ENCODE measurements at regions not wholly inside any gene's neighbourhood (a gene's known extent, or its start where the extent isn't known, plus 50 kb on each side); places are given as distances from the start of the nearest gene placed in this dataset.

- no peak overlapping the region for H3K4me3 ChIP-seq (ENCODE audit: insufficient read depth, low read depth, low read length, poor library complexity, severe bottlenecking)
- H3K36me3 ChIP-seq (ENCODE audit: control insufficient read depth, insufficient read depth, low read length): no peaks in the 10 kb centered on the region
- H3K9me3 ChIP-seq (ENCODE audit: control insufficient read depth, low read length): no peaks in the 10 kb centered on the region
- no peaks in the 10 kb centered on the region for H3K27me3 ChIP-seq (replicated peaks; ENCODE audit: control insufficient read depth, insufficient read depth, low read length, poor library complexity, severe bottlenecking)
- no peak for DNase-seq
- no peak overlapping the region for H3K27ac ChIP-seq (ENCODE audit: insufficient read depth, low read length, poor library complexity, severe bottlenecking)
- no peaks in the 10 kb centered on the region for H3K4me1 ChIP-seq (ENCODE audit: control insufficient read depth, insufficient read depth, low read length, poor library complexity, severe bottlenecking)
Observed at GRCh38 chr1:195053478-195053877, 1554.8 kb downstream of the KCNT2 start.

GRCh38 chr1:195047772-195048171 is 1560.5 kb downstream of the KCNT2 start:
- DNase-seq: no peak
- Histone ChIP-seq H3K4me3 (ENCODE audit: insufficient read depth, low read depth, low read length, poor library complexity, severe bottlenecking) (no peak overlapping the region), H3K36me3 (ENCODE audit: control insufficient read depth, insufficient read depth, low read length) (no peaks in the 10 kb centered on the region), H3K4me1 (ENCODE audit: control insufficient read depth, insufficient read depth, low read length, poor library complexity, severe bottlenecking) (no peaks in the 10 kb centered on the region), H3K27ac (ENCODE audit: insufficient read depth, low read length, poor library complexity, severe bottlenecking) (no peak overlapping the region), H3K27me3 (replicated peaks; ENCODE audit: control insufficient read depth, insufficient read depth, low read length, poor library complexity, severe bottlenecking) (no peaks in the 10 kb centered on the region), H3K9me3 (ENCODE audit: control insufficient read depth, low read length) (no peaks in the 10 kb centered on the region)

DNA sequence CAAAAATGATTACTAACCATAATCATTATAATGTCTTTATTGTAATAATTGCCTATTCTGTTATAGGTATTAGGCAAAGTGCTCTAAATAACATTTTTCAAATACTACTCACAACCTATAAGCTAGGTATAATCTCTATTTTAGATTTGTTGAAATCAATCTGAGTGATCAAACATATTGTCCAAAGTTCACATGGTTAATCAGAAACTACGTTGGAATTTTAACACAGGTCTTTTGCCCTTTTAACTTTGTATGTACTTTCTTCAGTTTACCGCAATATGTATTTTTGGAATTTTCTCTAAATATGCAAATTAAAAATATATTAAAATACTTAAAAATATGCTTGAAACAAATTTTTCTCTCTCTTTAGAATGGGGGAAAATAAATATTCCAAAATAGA is 1563.2 kb downstream of the KCNT2 start:
- Histone ChIP-seq H3K9me3 (ENCODE audit: control insufficient read depth, low read length) (no peaks in the 10 kb centered on the region), H3K36me3 (ENCODE audit: control insufficient read depth, insufficient read depth, low read length) (no peaks in the 10 kb centered on the region), H3K27ac (ENCODE audit: insufficient read depth, low read length, poor library complexity, severe bottlenecking) (no peak overlapping the region), H3K4me1 (ENCODE audit: control insufficient read depth, insufficient read depth, low read length, poor library complexity, severe bottlenecking) (no peaks in the 10 kb centered on the region), H3K4me3 (ENCODE audit: insufficient read depth, low read depth, low read length, poor library complexity, severe bottlenecking) (no peak overlapping the region), H3K27me3 (replicated peaks; ENCODE audit: control insufficient read depth, insufficient read depth, low read length, poor library complexity, severe bottlenecking) (no peaks in the 10 kb centered on the region)
- no peak for DNase-seq

DNA sequence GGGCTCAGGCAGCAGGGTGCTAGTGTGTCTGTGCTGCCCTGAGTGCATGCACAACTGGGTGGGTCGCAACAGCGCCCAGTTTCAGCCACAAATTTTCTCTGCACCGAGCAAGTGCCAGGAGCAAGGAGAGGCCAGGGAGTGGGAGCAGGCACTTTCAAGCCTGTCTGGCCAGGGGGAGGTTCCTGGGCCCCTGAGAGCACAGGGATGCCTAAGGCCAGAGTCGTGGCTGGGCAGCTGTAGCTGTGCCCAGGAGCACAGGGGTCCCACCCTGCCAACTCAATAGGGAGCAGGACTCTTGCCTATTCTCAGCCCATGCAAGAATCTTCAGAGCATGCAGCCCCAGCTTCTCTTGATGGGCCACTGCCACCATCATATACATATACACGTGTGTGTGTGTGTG is 1577.4 kb downstream of the KCNT2 start:
- DNase-seq: no peak
- no peak overlapping the region for H3K27ac ChIP-seq (ENCODE audit: insufficient read depth, low read length, poor library complexity, severe bottlenecking)
- H3K36me3 ChIP-seq (ENCODE audit: control insufficient read depth, insufficient read depth, low read length): no peaks in the 10 kb centered on the region
- H3K27me3 ChIP-seq (replicated peaks; ENCODE audit: control insufficient read depth, insufficient read depth, low read length, poor library complexity, severe bottlenecking): no peaks in the 10 kb centered on the region
- H3K4me1 ChIP-seq (ENCODE audit: control insufficient read depth, insufficient read depth, low read length, poor library complexity, severe bottlenecking): no peaks in the 10 kb centered on the region
- no peak overlapping the region for H3K4me3 ChIP-seq (ENCODE audit: insufficient read depth, low read depth, low read length, poor library complexity, severe bottlenecking)
- no peaks in the 10 kb centered on the region for H3K9me3 ChIP-seq (ENCODE audit: control insufficient read depth, low read length)

- no peaks in the 10 kb centered on the region for H3K27me3 ChIP-seq (replicated peaks; ENCODE audit: control insufficient read depth, insufficient read depth, low read length, poor library complexity, severe bottlenecking)
- no peaks in the 10 kb centered on the region for H3K4me1 ChIP-seq (ENCODE audit: control insufficient read depth, insufficient read depth, low read length, poor library complexity, severe bottlenecking)
- H3K4me3 ChIP-seq (ENCODE audit: insufficient read depth, low read depth, low read length, poor library complexity, severe bottlenecking): no peak overlapping the region
- H3K27ac ChIP-seq (ENCODE audit: insufficient read depth, low read length, poor library complexity, severe bottlenecking): no peak overlapping the region
- no peak for DNase-seq
- H3K9me3 ChIP-seq (ENCODE audit: control insufficient read depth, low read length): no peaks in the 10 kb centered on the region
- H3K36me3 ChIP-seq (ENCODE audit: control insufficient read depth, insufficient read depth, low read length): no peaks in the 10 kb centered on the region
Observed at GRCh38 chr1:195026792-195027191, 1581.4 kb downstream of the KCNT2 start.

DNA sequence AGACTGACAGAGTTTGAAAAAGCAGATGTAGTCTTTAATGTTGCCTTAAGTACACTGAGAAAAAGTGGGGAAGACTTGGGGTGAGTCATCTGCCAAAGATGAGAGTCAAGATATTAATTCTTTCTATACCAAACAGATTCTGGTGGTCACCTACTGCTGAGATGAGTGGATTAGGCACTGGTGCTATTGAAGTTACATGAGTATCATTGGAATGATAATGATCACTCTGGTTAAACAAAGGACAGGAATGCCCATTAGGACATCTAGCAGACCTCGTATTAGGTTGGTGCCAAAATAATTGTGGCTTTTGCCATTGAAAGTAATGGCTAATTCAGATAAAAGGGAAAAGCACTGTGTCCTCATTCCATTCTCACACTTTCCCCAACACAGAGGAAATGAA is 1588.9 kb downstream of the KCNT2 start:
- Histone ChIP-seq H3K27ac (ENCODE audit: insufficient read depth, low read length, poor library complexity, severe bottlenecking) (no peak overlapping the region), H3K27me3 (replicated peaks; ENCODE audit: control insufficient read depth, insufficient read depth, low read length, poor library complexity, severe bottlenecking) (no peaks in the 10 kb centered on the region), H3K9me3 (ENCODE audit: control insufficient read depth, low read length) (no peaks in the 10 kb centered on the region), H3K4me3 (ENCODE audit: insufficient read depth, low read depth, low read length, poor library complexity, severe bottlenecking) (no peak overlapping the region), H3K36me3 (ENCODE audit: control insufficient read depth, insufficient read depth, low read length) (no peaks in the 10 kb centered on the region), H3K4me1 (ENCODE audit: control insufficient read depth, insufficient read depth, low read length, poor library complexity, severe bottlenecking) (no peaks in the 10 kb centered on the region)
- DNase-seq: no peak

DNA sequence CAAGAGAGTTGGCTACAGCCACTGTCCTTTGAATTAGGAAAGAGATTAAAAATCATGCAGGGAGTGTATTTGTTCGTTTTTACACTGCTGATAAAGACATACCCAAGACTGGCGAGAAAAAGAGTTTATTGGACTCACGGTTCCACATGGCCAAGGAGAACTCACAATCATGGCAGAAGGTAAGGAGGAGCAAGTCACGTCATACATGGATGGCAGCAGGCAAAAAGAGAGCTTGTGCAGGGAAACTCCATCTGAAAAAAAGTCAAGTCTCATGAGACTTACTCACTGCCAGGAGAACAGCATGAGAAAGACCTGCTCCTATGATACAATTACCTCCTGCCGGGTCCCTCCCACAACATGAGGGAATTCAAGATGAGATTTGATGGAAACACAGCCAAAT is 1595.2 kb downstream of the KCNT2 start:
- no peak overlapping the region for H3K27ac ChIP-seq (ENCODE audit: insufficient read depth, low read length, poor library complexity, severe bottlenecking)
- H3K4me3 ChIP-seq (ENCODE audit: insufficient read depth, low read depth, low read length, poor library complexity, severe bottlenecking): no peak overlapping the region
- H3K27me3 ChIP-seq (replicated peaks; ENCODE audit: control insufficient read depth, insufficient read depth, low read length, poor library complexity, severe bottlenecking): no peaks in the 10 kb centered on the region
- no peaks in the 10 kb centered on the region for H3K4me1 ChIP-seq (ENCODE audit: control insufficient read depth, insufficient read depth, low read length, poor library complexity, severe bottlenecking)
- no peak for DNase-seq
- H3K9me3 ChIP-seq (ENCODE audit: control insufficient read depth, low read length): no peaks in the 10 kb centered on the region
- no peaks in the 10 kb centered on the region for H3K36me3 ChIP-seq (ENCODE audit: control insufficient read depth, insufficient read depth, low read length)

- Histone ChIP-seq H3K9me3 (ENCODE audit: control insufficient read depth, low read length) (no peaks in the 10 kb centered on the region), H3K4me1 (ENCODE audit: control insufficient read depth, insufficient read depth, low read length, poor library complexity, severe bottlenecking) (no peaks in the 10 kb centered on the region), H3K4me3 (ENCODE audit: insufficient read depth, low read depth, low read length, poor library complexity, severe bottlenecking) (no peak overlapping the region), H3K27me3 (replicated peaks; ENCODE audit: control insufficient read depth, insufficient read depth, low read length, poor library complexity, severe bottlenecking) (no peaks in the 10 kb centered on the region), H3K27ac (ENCODE audit: insufficient read depth, low read length, poor library complexity, severe bottlenecking) (no peak overlapping the region), H3K36me3 (ENCODE audit: control insufficient read depth, insufficient read depth, low read length) (no peaks in the 10 kb centered on the region)
- no peak for DNase-seq
Observed at GRCh38 chr1:195005338-195005737, 1602.9 kb downstream of the KCNT2 start.

DNA sequence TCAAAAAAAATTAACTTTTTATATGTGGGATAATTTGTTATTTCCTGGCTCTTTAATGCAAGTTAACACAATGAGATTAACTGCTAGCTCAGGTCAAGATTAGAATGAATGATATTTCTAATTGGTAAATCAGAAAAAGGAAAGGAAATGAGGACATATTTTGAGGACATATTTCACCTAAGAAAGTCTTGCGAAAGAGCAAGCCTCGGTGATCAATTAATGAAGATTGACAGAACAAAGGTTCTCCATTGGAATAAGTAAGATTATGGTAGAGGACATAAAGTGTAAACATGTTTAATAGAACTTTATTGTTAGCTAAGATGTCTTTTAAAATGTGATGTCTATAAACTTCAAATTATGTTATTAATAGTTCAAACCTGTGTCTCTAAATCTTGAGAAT is 1617.8 kb downstream of the KCNT2 start:
- Histone ChIP-seq H3K36me3 (ENCODE audit: control insufficient read depth, insufficient read depth, low read length) (no peaks in the 10 kb centered on the region), H3K27me3 (replicated peaks; ENCODE audit: control insufficient read depth, insufficient read depth, low read length, poor library complexity, severe bottlenecking) (no peaks in the 10 kb centered on the region), H3K4me3 (ENCODE audit: insufficient read depth, low read depth, low read length, poor library complexity, severe bottlenecking) (no peak overlapping the region), H3K4me1 (ENCODE audit: control insufficient read depth, insufficient read depth, low read length, poor library complexity, severe bottlenecking) (no peaks in the 10 kb centered on the region), H3K9me3 (ENCODE audit: control insufficient read depth, low read length) (no peaks in the 10 kb centered on the region), H3K27ac (ENCODE audit: insufficient read depth, low read length, poor library complexity, severe bottlenecking) (no peak overlapping the region)
- no peak for DNase-seq

DNA sequence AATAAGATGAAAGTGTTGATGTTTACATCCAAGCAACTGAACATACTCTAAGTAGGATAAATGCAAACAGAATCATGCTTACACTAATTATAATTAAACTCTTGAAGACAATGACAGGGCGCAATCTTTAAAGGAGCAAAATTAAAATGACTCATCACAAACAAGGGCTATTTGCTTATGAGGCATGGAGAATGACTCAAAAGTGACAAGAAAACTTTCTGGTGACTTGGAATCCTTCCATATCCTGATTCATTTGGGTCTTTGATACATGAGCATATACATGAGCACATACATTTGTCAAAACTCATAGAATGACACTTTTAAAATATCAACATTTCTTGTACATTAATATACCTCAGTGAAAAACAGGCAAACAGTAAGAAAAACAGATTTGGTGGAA is 1632.3 kb downstream of the KCNT2 start:
- no peaks in the 10 kb centered on the region for H3K27me3 ChIP-seq (replicated peaks; ENCODE audit: control insufficient read depth, insufficient read depth, low read length, poor library complexity, severe bottlenecking)
- no peak overlapping the region for H3K27ac ChIP-seq (ENCODE audit: insufficient read depth, low read length, poor library complexity, severe bottlenecking)
- no peaks in the 10 kb centered on the region for H3K4me1 ChIP-seq (ENCODE audit: control insufficient read depth, insufficient read depth, low read length, poor library complexity, severe bottlenecking)
- no peaks in the 10 kb centered on the region for H3K36me3 ChIP-seq (ENCODE audit: control insufficient read depth, insufficient read depth, low read length)
- no peaks in the 10 kb centered on the region for H3K9me3 ChIP-seq (ENCODE audit: control insufficient read depth, low read length)
- no peak overlapping the region for H3K4me3 ChIP-seq (ENCODE audit: insufficient read depth, low read depth, low read length, poor library complexity, severe bottlenecking)
- DNase-seq: no peak

GRCh38 chr1:194968916-194969315 is 1639.3 kb downstream of the KCNT2 start:
- no peak overlapping the region for H3K4me3 ChIP-seq (ENCODE audit: insufficient read depth, low read depth, low read length, poor library complexity, severe bottlenecking)
- H3K27me3 ChIP-seq (replicated peaks; ENCODE audit: control insufficient read depth, insufficient read depth, low read length, poor library complexity, severe bottlenecking): no peaks in the 10 kb centered on the region
- no peak for DNase-seq
- H3K4me1 ChIP-seq (ENCODE audit: control insufficient read depth, insufficient read depth, low read length, poor library complexity, severe bottlenecking): no peaks in the 10 kb centered on the region
- no peaks in the 10 kb centered on the region for H3K36me3 ChIP-seq (ENCODE audit: control insufficient read depth, insufficient read depth, low read length)
- no peaks in the 10 kb centered on the region for H3K9me3 ChIP-seq (ENCODE audit: control insufficient read depth, low read length)
- H3K27ac ChIP-seq (ENCODE audit: insufficient read depth, low read length, poor library complexity, severe bottlenecking): no peak overlapping the region
